LoVo (cell line): ENCODE measurements at regions not wholly inside any gene's neighbourhood (a gene's known extent, or its start where the extent isn't known, plus 50 kb on each side); places are given as distances from the start of the nearest gene placed in this dataset.

Experiments used
- DNase-seq: peaks from one replicate; pipeline ENCODE4 v3.0.0-alpha.2; 2016; ENCODE audit warnings: low spot score

GRCh38 chr10:78860260-78860914 is 208.4 kb upstream of the ZMIZ1 start:
- no peak for DNase-seq

- DNase-seq: no peak
Measured at GRCh38 chr10:78861529-78862327, 207.0 kb upstream of the ZMIZ1 start.

- no peak for DNase-seq
Measured at GRCh38 chr10:78862328-78862640, 206.5 kb upstream of the ZMIZ1 start.

DNA sequence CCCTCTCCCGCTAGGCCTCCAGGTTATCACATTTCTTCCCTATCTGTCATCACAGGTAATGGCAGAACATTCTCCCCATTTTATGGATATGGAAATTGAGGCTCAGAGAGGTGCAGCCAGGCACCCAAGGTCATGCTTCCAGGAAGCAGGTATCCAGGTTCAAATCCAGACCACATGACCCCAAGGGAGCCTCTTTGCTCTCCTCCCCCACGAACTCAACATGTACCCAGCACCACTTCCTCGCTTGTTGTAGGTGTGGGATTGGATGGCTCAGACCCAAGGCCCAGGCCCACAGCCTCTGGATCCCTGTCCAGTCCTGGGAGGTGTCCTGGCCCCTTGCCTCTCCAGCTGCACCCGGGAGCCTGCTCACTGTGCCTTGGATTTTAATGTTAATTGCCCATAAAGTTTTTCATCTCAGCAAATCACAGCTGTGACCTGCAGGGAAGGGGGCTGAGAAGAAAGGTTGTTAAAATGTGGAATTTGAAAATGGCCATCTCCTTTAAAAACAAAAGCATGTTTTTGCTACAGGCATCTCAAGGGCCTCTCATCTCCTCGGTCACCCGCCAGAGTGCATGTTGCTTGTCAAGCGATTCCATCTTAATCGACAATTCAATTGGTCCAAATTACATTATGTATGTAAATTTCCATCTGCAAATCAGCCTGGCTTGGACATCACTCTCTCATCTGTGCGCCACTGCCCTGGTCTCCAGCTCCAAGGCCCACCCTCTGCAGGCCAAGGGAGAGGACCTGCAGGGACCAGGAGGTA is 205.4 kb upstream of the ZMIZ1 start:
- no peak for DNase-seq

- DNase-seq: no peak
Measured at GRCh38 chr10:78863906-78864239, 204.9 kb upstream of the ZMIZ1 start.

GRCh38 chr10:78864761-78865537 is 203.8 kb upstream of the ZMIZ1 start:
- no peak for DNase-seq

GRCh38 chr10:78865538-78865875 is 203.3 kb upstream of the ZMIZ1 start:
- no peak for DNase-seq

GRCh38 chr10:78865931-78866717 is 202.6 kb upstream of the ZMIZ1 start:
- DNase-seq: no peak

DNA sequence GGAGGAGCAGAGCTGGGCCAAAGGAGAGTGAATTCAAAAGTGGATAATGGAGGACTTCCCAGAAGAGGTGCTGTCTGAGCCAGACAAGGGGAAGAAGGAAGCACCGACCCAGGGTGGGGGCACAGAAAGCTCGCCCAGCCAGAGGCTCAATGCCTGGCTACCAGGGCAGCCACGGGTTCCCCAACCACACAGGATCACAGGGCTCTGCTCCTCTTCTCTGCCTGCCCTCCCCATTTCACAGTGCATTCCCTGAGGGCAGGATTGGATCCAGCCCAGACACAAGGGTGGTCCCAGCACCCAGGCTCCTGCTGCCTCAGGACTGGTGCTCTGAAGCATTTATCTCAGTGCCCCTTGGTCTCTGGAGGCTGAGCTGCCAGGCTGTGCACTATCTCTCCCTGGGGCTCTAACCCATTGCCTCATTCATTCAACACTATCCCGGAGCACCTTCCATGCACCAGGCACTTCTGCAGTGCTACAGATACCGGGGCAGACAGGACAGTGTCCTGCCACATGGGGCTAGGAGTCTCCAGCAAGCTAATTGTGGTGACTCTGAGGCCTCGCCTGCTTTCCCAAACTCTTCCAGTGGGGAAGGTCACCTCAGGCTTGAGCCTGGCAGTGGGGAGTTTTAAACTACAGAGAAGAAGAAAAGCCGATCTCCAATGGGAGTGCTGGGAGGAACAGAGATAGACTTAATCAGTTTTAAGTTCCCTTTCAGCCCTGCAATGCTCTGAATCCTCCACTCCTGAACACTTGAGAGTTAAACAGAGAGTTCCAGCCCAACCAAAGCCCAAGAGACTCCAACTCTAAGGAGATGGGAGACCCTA is 201.8 kb upstream of the ZMIZ1 start:
- DNase-seq: no peak

- no peak for DNase-seq
Measured at GRCh38 chr10:78867555-78867939, 201.2 kb upstream of the ZMIZ1 start.

GRCh38 chr10:78868048-78868447 is 200.7 kb upstream of the ZMIZ1 start:
- no peak for DNase-seq

GRCh38 chr10:78868456-78868855 is 200.3 kb upstream of the ZMIZ1 start:
- DNase-seq: no peak

- no peak for DNase-seq
Measured at GRCh38 chr10:78868861-78869260, 199.9 kb upstream of the ZMIZ1 start.

DNA sequence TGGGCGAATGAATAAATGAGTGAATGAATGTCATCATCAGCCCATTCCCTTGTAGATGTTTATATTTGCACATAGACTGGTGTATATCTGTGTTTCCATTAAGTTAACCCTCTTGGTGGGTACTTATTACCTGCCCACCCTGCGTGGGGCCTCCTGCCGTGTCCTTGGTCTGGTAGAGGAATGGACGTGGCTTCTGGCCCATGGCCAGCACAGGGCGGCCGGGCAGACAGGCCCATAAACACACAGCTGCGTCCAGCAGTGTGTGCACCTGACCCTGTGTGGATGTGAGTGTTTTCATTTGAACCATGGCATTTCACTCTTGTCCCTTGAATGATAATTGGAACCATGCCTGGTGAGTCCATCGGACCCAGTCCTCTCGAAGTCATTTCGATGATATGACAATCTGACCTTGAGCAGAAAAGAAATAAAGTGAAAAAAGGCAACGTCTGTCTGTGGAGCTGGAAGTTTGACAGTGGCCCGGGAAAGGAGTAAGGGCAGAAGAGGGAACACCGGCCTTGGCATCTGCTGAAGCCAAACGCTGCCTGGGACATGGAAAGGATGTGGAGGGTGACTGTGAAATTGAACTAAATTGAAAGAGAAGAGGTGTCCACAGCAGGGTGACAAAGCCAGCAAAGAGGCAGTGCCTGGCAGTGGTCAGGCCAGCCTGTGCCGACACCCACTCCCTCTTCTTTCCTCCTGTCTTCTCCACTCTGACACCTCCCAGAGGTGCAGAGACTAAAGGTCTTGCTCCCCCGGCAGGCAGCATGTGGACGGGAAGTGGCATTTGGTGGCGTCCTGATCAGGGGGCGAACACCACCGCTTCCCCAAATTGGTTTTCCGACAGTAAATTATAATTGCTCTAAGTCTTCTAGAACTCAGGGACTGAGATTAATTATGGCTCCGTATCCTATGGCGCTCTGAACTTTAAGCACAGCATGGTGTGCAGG is 199.0 kb upstream of the ZMIZ1 start:
- no peak for DNase-seq

DNA sequence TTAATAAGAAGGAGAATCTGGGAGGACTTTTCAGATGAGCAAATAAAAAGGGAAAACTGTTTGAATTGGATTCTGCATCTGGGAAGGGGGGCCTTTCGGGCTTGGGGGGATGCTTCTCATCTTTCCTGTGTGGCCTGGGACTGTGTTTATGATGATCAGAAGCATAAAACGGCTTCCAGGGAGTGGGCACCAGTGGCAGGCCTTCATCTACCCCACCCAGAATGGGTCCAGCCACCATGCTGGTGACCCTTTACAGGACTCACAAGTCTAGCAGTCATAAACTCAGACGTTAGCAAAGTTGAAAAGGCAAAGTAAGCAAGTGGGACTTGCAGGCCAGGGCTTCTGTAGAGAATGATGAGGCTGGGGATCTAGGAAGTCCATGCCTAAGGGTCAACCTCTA is 198.3 kb upstream of the ZMIZ1 start:
- DNase-seq: no peak

GRCh38 chr10:78871796-78872195 is 197.0 kb upstream of the ZMIZ1 start:
- DNase-seq: no peak

DNA sequence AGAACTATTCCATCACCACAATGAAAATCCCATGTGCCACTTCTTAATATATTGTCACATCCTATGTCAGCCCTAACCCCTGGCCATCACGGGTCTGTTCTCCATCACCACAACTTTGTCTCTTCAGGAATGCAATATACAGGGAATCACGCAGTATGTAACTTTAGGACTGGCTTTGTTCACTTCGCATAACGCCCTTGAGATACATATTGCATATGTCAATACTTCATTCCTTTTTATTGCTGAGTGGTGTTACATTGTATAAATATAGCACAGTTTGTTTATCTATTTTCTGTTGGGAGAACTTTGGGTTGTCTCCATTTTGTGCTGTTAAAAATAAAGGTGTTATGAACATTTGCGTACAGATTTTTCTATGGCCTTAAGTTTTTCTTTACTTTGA is 195.4 kb upstream of the ZMIZ1 start:
- DNase-seq: no peak

DNA sequence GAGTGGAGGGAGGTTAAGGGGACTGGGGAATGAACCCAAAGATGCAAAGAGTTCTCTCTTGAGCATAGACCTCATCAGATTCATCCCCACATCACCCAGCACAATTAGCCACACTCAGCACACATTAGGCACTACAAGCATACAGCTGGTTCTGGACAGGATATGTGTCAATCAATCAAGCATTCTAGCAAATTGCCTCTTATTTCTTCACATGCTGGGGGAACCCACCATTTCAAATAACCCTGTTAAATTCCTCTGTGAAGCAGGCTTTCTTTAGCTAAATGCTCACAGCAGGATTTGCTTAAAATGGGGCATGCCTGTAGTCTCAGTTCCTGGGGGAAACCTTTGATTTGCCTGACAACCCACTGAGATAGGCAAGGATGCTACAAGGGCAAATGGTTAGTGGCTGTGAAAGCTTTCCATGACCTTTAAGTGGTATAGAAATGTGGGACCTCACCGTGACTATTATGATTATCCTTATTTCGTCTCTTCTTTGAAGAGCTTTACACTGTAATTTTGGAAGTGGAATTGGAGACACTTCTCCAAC is 193.4 kb upstream of the ZMIZ1 start:
- no peak for DNase-seq

DNA sequence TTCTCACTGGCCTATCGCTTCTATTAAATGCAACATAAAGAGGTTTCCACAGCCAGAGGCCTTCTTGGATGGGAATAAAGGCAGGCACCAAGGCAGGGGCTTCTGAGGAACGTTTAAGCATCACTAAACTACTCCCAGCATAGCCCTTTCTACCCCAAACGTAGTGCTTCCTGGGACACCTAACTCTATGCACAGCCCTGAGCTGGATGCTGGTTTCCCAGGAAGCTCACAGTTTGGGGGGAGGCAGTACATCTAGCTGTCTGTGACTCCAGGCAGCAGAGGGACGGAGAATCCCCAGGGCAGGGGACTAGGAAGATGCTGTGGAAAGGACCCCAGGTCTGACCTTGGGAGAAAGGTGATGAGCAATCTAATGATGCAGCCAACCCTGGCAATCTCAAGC is 192.8 kb upstream of the ZMIZ1 start:
- DNase-seq: no peak

GRCh38 chr10:78876449-78876848 is 192.3 kb upstream of the ZMIZ1 start:
- no peak for DNase-seq
